HG03457 (cell line): ENCODE measurements at regions not wholly inside any gene's neighbourhood (a gene's known extent, or its start where the extent isn't known, plus 50 kb on each side); places are given as distances from the start of the nearest gene placed in this dataset.
"Not testable (repeated sequence)": the region's sequence is repeated elsewhere in the genome, so short reads cannot be mapped to it uniquely, and the experiment has no call there.

Experiments used
- ATAC-seq: cut with Tn5 transposase; IDR thresholded peaks from one replicate; pipeline ENCODE4 v1.9.1; 2021; ENCODE audit warnings: moderate number of reproducible peaks; ENCODE audit not compliant: unreplicated experiment

DNA sequence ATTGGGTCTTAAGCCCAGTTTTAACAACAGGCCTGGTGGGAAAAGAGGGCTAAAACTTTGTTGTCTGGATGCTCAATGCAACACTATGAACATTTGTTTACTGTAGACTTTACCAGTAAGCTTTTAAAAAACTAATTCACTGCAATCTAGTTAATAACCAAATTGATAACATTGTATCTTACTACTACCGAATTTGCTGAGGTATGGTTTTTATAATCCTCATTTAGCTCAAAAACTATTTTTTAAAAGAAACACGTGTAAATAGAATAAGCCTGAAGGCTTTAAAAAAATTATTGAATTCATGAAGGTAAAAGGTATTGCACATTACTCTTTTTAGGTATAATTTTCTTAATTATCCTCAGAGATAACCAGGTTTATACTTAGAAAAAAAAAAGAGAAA is 500.6 kb downstream of the RWDD3 start:
- no peak for ATAC-seq

GRCh38 chr1:95742591-95743089 is 508.6 kb downstream of the RWDD3 start:
- ATAC-seq = no peak

GRCh38 chr1:95744731-95745130 is 510.7 kb downstream of the RWDD3 start:
- ATAC-seq = no peak

- ATAC-seq = no peak
Measured at GRCh38 chr1:95752515-95753381, 518.7 kb downstream of the RWDD3 start.

GRCh38 chr1:95753382-95754016 is 519.5 kb downstream of the RWDD3 start:
- no peak for ATAC-seq

GRCh38 chr1:95754412-95754811 is 520.4 kb downstream of the RWDD3 start:
- ATAC-seq = no peak

GRCh38 chr1:95766036-95766435 is 532.0 kb downstream of the RWDD3 start:
- ATAC-seq = no peak

DNA sequence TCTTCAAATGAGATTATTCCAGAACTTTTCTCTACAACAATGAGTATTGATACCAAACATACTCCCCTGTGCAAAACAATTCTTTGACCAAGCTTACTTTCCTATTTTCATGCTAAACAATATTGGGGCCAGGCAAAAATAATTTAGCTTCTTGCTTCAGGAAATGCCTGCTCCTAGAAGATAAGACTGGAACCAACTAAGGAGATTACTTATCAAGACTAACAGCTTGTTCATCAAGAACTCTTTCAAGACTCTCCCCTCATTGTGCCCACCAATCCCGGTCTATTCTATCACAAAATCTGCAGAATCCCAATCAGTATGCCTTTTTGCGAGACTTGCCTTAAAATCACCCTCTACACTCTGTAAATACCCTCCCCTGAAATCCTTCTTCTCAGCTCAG is 536.6 kb downstream of the RWDD3 start:
- no peak for ATAC-seq

GRCh38 chr1:95778217-95778616 is 544.2 kb downstream of the RWDD3 start:
- no peak for ATAC-seq

DNA sequence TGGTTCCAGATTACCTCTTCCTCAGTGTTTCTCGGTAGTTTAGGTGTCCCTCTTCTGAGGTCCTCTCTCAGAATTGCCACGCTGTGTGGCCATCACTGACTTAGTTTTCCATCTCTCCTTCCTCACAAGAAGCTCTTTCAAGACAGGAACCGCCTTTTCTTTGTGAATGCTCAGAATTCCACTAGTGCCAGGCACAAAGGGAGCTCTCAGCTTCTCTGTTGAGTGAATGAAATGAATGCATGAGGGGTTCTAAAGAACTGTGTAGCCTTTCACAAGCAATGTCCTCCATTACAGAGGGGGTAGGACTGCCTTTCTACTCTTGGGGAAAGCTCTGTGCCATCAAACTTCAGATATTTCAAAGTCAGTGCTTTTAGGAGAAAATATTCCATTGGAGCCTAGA is 546.8 kb downstream of the RWDD3 start:
- no peak for ATAC-seq

GRCh38 chr1:95790136-95790535 is 556.1 kb downstream of the RWDD3 start:
- no peak for ATAC-seq

- no peak for ATAC-seq
Measured at GRCh38 chr1:95793893-95794292, 559.9 kb downstream of the RWDD3 start.

DNA sequence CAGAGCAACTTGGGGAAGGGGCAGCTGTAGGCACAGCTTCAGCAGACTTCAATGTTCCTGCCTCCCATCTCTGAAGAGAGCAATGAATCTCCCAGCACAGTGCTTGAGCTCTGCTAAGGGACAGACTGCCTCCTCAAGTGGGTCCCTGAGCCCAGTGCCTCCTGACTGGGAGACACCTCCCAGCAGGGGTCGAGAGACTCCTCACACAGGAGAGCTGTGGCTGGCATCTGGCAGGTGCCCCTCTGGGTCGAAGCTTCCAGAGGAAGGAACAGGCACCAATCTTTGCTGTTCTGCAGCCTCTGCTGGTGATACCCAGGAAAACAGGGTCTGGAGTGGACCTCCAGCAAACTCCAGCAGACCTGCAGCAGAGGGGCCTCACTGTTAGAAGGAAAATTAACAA is 563.8 kb downstream of the RWDD3 start:
- not testable (repeated sequence) for ATAC-seq

- ATAC-seq = no peak
Measured at GRCh38 chr1:95806171-95806570, 572.2 kb downstream of the RWDD3 start.

DNA sequence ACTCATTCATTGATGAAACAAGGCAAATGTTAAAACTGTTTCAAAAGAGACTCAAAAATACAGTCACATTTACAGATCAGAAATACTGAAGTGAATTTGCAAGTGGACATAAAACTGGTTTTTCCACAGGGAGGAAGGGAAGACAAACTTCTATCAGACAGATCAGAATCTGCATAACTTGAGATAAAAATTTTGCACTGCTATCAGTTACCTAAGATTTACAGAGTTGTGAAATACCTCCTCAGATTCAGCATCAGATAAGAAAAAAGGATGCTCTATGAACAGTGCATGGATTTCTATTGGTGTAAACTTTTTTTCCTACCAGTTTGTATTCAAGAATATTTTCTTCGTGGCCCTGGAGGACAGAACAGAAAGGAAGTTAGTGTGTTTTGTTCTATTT is 575.4 kb downstream of the RWDD3 start:
- ATAC-seq = no peak

GRCh38 chr1:95815511-95815910 is 581.5 kb downstream of the RWDD3 start:
- no peak for ATAC-seq

- no peak for ATAC-seq
Measured at GRCh38 chr1:95829556-95829955, 595.5 kb downstream of the RWDD3 start.

GRCh38 chr1:95832370-95832769 is 598.4 kb downstream of the RWDD3 start:
- ATAC-seq = no peak

- no peak for ATAC-seq
Measured at GRCh38 chr1:95849439-95849838, 615.4 kb downstream of the RWDD3 start.

DNA sequence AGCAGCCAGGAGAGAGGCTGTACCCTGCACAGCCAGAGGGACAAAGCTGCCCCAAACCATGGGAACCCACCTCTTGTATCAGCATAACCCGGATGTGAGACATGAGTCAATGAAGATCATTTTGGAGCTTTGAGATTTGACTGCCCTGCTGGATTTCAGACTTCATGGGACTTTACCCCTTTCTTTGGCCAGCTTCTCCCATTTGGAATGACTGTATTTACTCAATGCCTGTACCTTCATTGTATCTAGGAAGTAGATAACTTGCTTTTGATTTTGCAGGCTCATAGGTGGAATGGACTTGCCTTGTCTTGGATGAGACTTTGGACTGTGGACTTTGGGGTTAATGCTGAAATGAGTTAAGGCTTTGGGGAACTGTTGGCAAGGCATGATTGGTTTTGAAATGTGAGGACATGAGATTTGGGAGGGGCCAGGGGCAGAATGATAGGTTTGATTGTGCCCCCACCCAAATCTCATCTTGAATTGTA is 616.2 kb downstream of the RWDD3 start:
- no peak for ATAC-seq

GRCh38 chr1:95850763-95851162 is 616.8 kb downstream of the RWDD3 start:
- no peak for ATAC-seq

GRCh38 chr1:95852483-95853070 is 618.6 kb downstream of the RWDD3 start:
- no peak for ATAC-seq
